ENCODE measurements at regions not wholly inside any gene's neighbourhood (a gene's known extent, or its start where the extent isn't known, plus 50 kb on each side); places are given as distances from the start of the nearest gene placed in this dataset.

GRCh38 chr20:52829111-52829510, 143.0 kb upstream of the TSHZ2 start:
- no peak for TF ChIP-seq CTCF (IDR thresholded peaks at IDR 0.05; ENCODE audit: low read depth, low read length)
- no peak overlapping the region for H3K27ac ChIP-seq
- no peak for DNase-seq (ENCODE audit: low read depth in 1 of 2, low spot score in 1 of 2)
- H3K27me3 ChIP-seq, result no peaks in the 10 kb centered on the region
- H3K36me3 ChIP-seq, result no peaks in the 10 kb centered on the region
- no peaks in the 10 kb centered on the region for H3K9me3 ChIP-seq (ENCODE audit: low read depth)
- H3K4me1 ChIP-seq (ENCODE audit: low read depth), result no peaks in the 10 kb centered on the region
- no peak overlapping the region for H3K4me3 ChIP-seq

GRCh38 chr20:52828199-52828598, 144.0 kb upstream of the TSHZ2 start:
- no peaks in the 10 kb centered on the region for H3K36me3 ChIP-seq
- no peak for TF ChIP-seq CTCF (IDR thresholded peaks at IDR 0.05; ENCODE audit: low read depth, low read length)
- no peak overlapping the region for H3K27ac ChIP-seq
- no peaks in the 10 kb centered on the region for H3K9me3 ChIP-seq (ENCODE audit: low read depth)
- H3K27me3 ChIP-seq, result no peaks in the 10 kb centered on the region
- DNase-seq (ENCODE audit: low read depth in 1 of 2, low spot score in 1 of 2), result no peak
- no peak overlapping the region for H3K4me3 ChIP-seq
- no peaks in the 10 kb centered on the region for H3K4me1 ChIP-seq (ENCODE audit: low read depth)

DNA sequence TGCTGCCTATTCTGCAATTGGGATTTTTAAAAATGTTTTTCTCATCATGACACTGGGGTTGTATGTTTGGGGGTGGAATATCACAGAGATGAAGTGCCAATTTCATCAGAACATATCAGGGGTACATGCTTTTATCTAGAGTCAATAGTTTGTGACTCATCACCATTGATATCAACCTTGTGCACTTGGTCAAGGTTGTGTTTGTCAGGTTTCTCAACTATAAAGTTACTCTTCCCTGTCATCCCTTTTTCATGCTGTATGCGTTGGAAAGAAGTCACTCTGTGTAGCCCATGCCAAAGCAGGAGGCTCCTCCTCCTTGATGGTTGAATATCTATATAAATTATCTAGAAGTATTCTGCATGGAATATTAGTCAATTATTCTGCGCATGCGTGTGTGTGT, 145.4 kb upstream of the TSHZ2 start:
- TF ChIP-seq CTCF (IDR thresholded peaks at IDR 0.05; ENCODE audit: low read depth, low read length), result no peak
- Histone ChIP-seq H3K27ac (no peak overlapping the region), H3K4me3 (no peak overlapping the region), H3K36me3 (no peaks in the 10 kb centered on the region), H3K27me3 (no peaks in the 10 kb centered on the region), H3K4me1 (ENCODE audit: low read depth) (no peaks in the 10 kb centered on the region), H3K9me3 (ENCODE audit: low read depth) (no peaks in the 10 kb centered on the region)
- no peak for DNase-seq (ENCODE audit: low read depth in 1 of 2, low spot score in 1 of 2)

GRCh38 chr20:52826321-52826720, 145.8 kb upstream of the TSHZ2 start:
- no peak for TF ChIP-seq CTCF (IDR thresholded peaks at IDR 0.05; ENCODE audit: low read depth, low read length)
- H3K4me1 ChIP-seq (ENCODE audit: low read depth), result no peaks in the 10 kb centered on the region
- no peak overlapping the region for H3K27ac ChIP-seq

GRCh38 chr20:52824494-52825216, 147.5 kb upstream of the TSHZ2 start:
- no peaks in the 10 kb centered on the region for H3K9me3 ChIP-seq (ENCODE audit: low read depth)
- no peak overlapping the region for H3K4me3 ChIP-seq
- no peaks in the 10 kb centered on the region for H3K27me3 ChIP-seq
- DNase-seq (ENCODE audit: low read depth in 1 of 2, low spot score in 1 of 2), result no peak
- no peaks in the 10 kb centered on the region for H3K4me1 ChIP-seq (ENCODE audit: low read depth)
- H3K27ac ChIP-seq, result no peak overlapping the region
- no peak for TF ChIP-seq CTCF (IDR thresholded peaks at IDR 0.05; ENCODE audit: low read depth, low read length)
- H3K36me3 ChIP-seq, result no peaks in the 10 kb centered on the region

More at GRCh38 chr20:52826321-52826720, 145.8 kb upstream of the TSHZ2 start:
- no peaks in the 10 kb centered on the region for H3K36me3 ChIP-seq
- H3K27me3 ChIP-seq, result no peaks in the 10 kb centered on the region
- H3K4me3 ChIP-seq, result no peak overlapping the region
- H3K9me3 ChIP-seq (ENCODE audit: low read depth), result no peaks in the 10 kb centered on the region
- no peak for DNase-seq (ENCODE audit: low read depth in 1 of 2, low spot score in 1 of 2)

Data from cardiac muscle cell (in vitro differentiated cells and primary cell).